ENCODE measurements at regions not wholly inside any gene's neighbourhood (a gene's known extent, or its start where the extent isn't known, plus 50 kb on each side); places are given as distances from the start of the nearest gene placed in this dataset.

DNA sequence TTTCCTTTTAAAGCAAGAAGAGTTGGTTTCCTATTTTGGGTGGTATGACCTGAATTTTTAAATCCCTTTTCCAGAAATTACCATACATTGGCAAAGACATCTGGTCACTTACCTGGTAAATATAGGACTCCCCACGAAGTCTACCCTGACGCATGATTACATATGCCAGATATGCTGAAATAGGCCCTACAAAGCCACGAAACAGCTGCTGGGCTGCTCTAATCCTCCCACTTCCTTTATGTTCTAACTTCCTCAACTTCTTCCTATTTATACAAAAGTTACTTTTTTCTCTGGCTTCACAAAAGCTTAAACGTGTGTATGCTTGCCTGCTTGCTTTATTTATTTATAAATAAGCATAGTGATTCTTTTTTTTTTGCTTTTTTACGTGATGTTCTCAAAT is 186.0 kb upstream of the EPHA4 start:
- no peak for TF ChIP-seq POLR2A (IDR thresholded peaks at IDR 0.05)
- TF ChIP-seq, protein P1, sequence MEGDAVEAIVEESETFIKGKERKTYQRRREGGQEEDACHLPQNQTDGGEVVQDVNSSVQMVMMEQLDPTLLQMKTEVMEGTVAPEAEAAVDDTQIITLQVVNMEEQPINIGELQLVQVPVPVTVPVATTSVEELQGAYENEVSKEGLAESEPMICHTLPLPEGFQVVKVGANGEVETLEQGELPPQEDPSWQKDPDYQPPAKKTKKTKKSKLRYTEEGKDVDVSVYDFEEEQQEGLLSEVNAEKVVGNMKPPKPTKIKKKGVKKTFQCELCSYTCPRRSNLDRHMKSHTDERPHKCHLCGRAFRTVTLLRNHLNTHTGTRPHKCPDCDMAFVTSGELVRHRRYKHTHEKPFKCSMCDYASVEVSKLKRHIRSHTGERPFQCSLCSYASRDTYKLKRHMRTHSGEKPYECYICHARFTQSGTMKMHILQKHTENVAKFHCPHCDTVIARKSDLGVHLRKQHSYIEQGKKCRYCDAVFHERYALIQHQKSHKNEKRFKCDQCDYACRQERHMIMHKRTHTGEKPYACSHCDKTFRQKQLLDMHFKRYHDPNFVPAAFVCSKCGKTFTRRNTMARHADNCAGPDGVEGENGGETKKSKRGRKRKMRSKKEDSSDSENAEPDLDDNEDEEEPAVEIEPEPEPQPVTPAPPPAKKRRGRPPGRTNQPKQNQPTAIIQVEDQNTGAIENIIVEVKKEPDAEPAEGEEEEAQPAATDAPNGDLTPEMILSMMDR (IDR thresholded peaks at IDR 0.05): no peak
- no peaks in the 10 kb centered on the region for H3K9me3 ChIP-seq
- H3K4me1 ChIP-seq: no peaks in the 10 kb centered on the region
- intact Hi-C loops (cut with DNase I; ENCODE audit: low total_unique reads): no loop called here
- no peaks in the 10 kb centered on the region for H3K27me3 ChIP-seq
- no peak overlapping the region for H3K27ac ChIP-seq
- no peak for DNase-seq
- WGBS, 2 donors: 66 to 67% methylated on average over 5 of the region's 5 CpGs
- no peaks in the 10 kb centered on the region for H3K36me3 ChIP-seq (ENCODE audit: low read depth, missing control alignments)
- no peak overlapping the region for H3K4me3 ChIP-seq

DNA sequence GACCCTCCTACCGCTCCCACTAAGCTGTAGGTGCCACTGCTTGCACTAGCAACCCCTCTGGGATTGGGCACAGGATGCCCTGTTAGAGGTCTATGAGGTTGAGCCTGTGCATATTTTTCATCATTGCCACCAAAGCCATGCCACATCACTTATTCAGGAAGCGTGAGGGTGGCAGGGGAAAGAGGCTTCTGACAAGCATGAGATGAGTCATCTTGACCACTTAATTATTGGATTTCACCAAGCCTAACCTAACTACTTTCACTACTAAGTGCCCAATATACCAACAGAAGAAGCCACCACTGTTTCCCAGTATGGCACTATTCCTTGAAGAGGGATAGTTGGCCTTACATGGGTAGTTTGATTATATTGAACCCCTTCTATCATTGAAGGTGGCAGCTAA is 181.3 kb upstream of the EPHA4 start:
- H3K4me3 ChIP-seq: no peak overlapping the region
- no peaks in the 10 kb centered on the region for H3K36me3 ChIP-seq (ENCODE audit: low read depth, missing control alignments)
- intact Hi-C loops (cut with DNase I; ENCODE audit: low total_unique reads): no loop called here
- H3K27ac ChIP-seq: no peak overlapping the region
- 88 to 98% methylated on average over 2 of the region's 2 CpGs for WGBS, 2 donors
- H3K4me1 ChIP-seq: no peaks in the 10 kb centered on the region
- TF ChIP-seq, protein P1 (IDR thresholded peaks at IDR 0.05): no peak
- no peak for TF ChIP-seq POLR2A (IDR thresholded peaks at IDR 0.05)
- H3K27me3 ChIP-seq: no peaks in the 10 kb centered on the region
- DNase-seq: no peak
- no peaks in the 10 kb centered on the region for H3K9me3 ChIP-seq

DNA sequence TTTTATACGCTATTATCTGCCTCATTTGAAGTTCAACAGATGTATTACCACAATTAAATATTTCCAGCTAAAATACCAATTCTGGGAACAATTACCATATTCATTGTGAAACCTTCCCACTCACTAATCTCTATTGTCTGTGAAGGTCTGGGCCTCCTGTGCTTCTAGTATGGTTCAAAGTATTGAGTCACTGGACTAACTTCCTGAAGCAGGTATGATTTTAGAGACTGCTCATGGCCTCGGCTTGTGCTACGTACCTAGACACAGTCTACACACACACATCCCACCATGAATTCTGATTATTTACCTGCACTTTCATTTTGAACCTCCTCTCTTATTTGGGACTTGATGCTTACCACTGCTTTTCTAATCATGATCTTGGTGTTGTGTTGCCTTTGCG is 180.7 kb upstream of the EPHA4 start:
- no peak overlapping the region for H3K27ac ChIP-seq
- intact Hi-C loops (cut with DNase I; ENCODE audit: low total_unique reads): no loop called here
- TF ChIP-seq POLR2A (IDR thresholded peaks at IDR 0.05): no peak
- TF ChIP-seq, protein P1 (IDR thresholded peaks at IDR 0.05): no peak
- DNase-seq: no peak
- no peaks in the 10 kb centered on the region for H3K4me1 ChIP-seq
- no peaks in the 10 kb centered on the region for H3K36me3 ChIP-seq (ENCODE audit: low read depth, missing control alignments)
- 92% methylated on average over 4 of the region's 4 CpGs for WGBS, 2 donors
- no peaks in the 10 kb centered on the region for H3K9me3 ChIP-seq
- no peak overlapping the region for H3K4me3 ChIP-seq
- H3K27me3 ChIP-seq: no peaks in the 10 kb centered on the region

DNA sequence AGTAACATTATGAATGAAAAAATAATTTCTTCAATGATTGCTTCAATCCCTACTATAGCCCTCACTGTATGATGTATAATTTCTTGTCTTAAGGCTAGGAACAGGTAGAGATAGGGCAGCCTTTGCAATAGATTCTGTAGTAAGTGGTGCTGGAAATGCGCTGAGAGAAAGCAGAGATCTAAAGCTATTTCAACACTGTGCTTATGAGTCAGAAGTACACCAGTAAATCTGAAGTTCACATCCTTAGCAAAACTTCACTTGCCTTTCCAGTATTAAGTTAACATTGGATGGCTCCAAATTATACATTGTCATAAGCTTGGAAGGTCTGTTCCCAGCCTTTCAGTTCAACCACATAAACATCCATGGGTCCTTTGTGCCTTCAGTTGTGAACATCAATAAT is 178.2 kb upstream of the EPHA4 start:
- TF ChIP-seq POLR2A (IDR thresholded peaks at IDR 0.05): no peak
- TF ChIP-seq, protein P1 (IDR thresholded peaks at IDR 0.05): no peak
- H3K4me1 ChIP-seq: no peaks in the 10 kb centered on the region
- no peaks in the 10 kb centered on the region for H3K9me3 ChIP-seq
- WGBS, 2 donors: 93 to 100% methylated on average over 1 of the region's 1 CpG
- H3K36me3 ChIP-seq (ENCODE audit: low read depth, missing control alignments): no peaks in the 10 kb centered on the region
- H3K4me3 ChIP-seq: no peak overlapping the region
- intact Hi-C loops (cut with DNase I; ENCODE audit: low total_unique reads): no loop called here
- no peaks in the 10 kb centered on the region for H3K27me3 ChIP-seq
- no peak overlapping the region for H3K27ac ChIP-seq
- DNase-seq: no peak

DNA sequence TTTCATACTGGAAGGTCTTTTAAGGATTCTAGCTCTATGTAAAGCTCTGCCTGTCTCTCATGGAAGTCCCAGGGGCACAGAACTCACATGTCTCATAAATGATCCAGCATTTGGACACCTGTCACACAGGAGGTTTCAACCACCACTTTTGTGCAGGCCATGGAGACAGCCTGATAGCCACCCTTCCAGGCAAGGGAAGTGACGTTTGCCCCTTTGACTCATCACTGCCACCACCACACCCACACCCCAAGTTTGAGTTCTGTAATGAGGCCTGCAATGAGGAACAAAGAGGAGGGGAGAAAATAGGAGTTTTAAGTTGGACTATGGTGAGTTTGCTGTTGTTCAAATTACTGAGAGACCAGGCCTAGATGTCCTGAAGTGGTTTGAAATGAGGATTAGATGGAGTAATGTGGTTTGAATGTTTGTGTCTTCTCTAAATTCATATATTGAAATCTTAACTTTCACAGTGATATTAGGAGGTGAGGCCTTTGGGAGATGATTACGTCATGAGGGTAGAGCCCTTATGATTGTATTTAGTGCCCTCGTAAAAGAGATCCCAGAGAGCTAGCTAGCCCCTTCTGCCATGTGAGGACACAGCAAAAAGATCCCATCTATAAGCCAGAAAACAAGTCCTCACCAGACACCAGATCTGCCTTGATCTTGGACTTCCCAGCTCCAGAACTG is 175.3 kb upstream of the EPHA4 start:
- no peak overlapping the region for H3K4me3 ChIP-seq
- 95 to 98% methylated on average over 3 of the region's 3 CpGs for WGBS, 2 donors
- H3K27ac ChIP-seq: no peak overlapping the region
- H3K4me1 ChIP-seq: no peaks in the 10 kb centered on the region
- TF ChIP-seq, protein P1 (IDR thresholded peaks at IDR 0.05): no peak
- no peak for TF ChIP-seq POLR2A (IDR thresholded peaks at IDR 0.05)
- H3K36me3 ChIP-seq (ENCODE audit: low read depth, missing control alignments): no peaks in the 10 kb centered on the region
- intact Hi-C loops (cut with DNase I; ENCODE audit: low total_unique reads): no loop called here
- no peaks in the 10 kb centered on the region for H3K27me3 ChIP-seq
- DNase-seq: no peak
- no peaks in the 10 kb centered on the region for H3K9me3 ChIP-seq
